Common myeloid progenitor, CD34-positive (primary cell): ENCODE measurements at regions not wholly inside any gene's neighbourhood (a gene's known extent, or its start where the extent isn't known, plus 50 kb on each side); places are given as distances from the start of the nearest gene placed in this dataset.

Experiments
- CTCF ChIA-PET: fragments of 350-600 bp; sonication (Branson Sonifier 250); formaldehyde crosslinking; loops from one replicate; lab custom pipeline; 2021; ENCODE audit warnings: antibody characterized with exemption; lab: Charles Lee
- POLR2A ChIA-PET: fragments of 350-600 bp; sonication (Branson Sonifier 250); formaldehyde crosslinking; loops from one replicate; lab custom pipeline; 2021; ENCODE audit warnings: antibody characterized with exemption; lab: Charles Lee
- DNase-seq, 3 donors: peaks; one replicate each; pipeline versions ENCODE4 v3.0.0 to v3.0.0-alpha.2; 2013
- H3K27ac ChIP-seq, 2 experiments: 1 replicate in 1 of 2; 2 replicates in 1 of 2; pipeline ENCODE4 v1.7.0; 2013; ENCODE audit warnings: inconsistent platforms in 2 of 2, low read length in 2 of 2, mild to moderate bottlenecking in 2 of 2, low read depth in 1 of 2, moderate library complexity in 1 of 2; ENCODE audit not compliant: severe bottlenecking in 2 of 2, insufficient read depth in 1 of 2, poor library complexity in 1 of 2
- H3K27me3 ChIP-seq, 5 experiments: replicated peaks in 2 of 5; 1 replicate in 3 of 5; 2 replicates in 2 of 5; pipeline versions ENCODE4 v1.6.1 to v1.7.0; 2013; ENCODE audit warnings: low read length in 4 of 5, mild to moderate bottlenecking in 2 of 5, moderate library complexity in 2 of 5, inconsistent platforms in 1 of 5; ENCODE audit not compliant: insufficient read depth in 5 of 5, control insufficient read depth in 4 of 5
- H3K36me3 ChIP-seq, 4 experiments: 1 replicate in 2 of 4; 2 replicates in 2 of 4; pipeline versions ENCODE4 v1.6.1 to v1.7.0; 2013; ENCODE audit warnings: low read length in 3 of 4, control low read depth in 1 of 4, mild to moderate bottlenecking in 1 of 4; ENCODE audit not compliant: control insufficient read depth in 4 of 4, insufficient read depth in 4 of 4
- H3K4me1 ChIP-seq, 4 experiments: 1 replicate in 3 of 4; 2 replicates in 1 of 4; pipeline versions ENCODE4 v1.6.1 to v1.7.1; 2013; ENCODE audit warnings: low read length in 3 of 4, mild to moderate bottlenecking in 3 of 4, control low read depth in 1 of 4, inconsistent platforms in 1 of 4, moderate library complexity in 1 of 4; ENCODE audit not compliant: control insufficient read depth in 4 of 4, insufficient read depth in 4 of 4; ENCODE audit errors: control extremely low read depth in 1 of 4
- H3K4me3 ChIP-seq, 7 experiments: 1 replicate in 4 of 7; 2 replicates in 3 of 7; pipeline versions ENCODE4 v1.5.1 to v1.7.0; 2013; ENCODE audit warnings: mild to moderate bottlenecking in 7 of 7, low read length in 6 of 7, moderate library complexity in 6 of 7, inconsistent platforms in 2 of 7, low read depth in 2 of 7, control low read depth in 1 of 7; ENCODE audit not compliant: insufficient read depth in 4 of 7, control insufficient read depth in 1 of 7; ENCODE audit errors: extremely low read depth in 1 of 7
- H3K9me3 ChIP-seq, 5 experiments: 1 replicate in 4 of 5; 2 replicates in 1 of 5; pipeline versions ENCODE4 v1.6.1 to v1.7.1; 2013; ENCODE audit warnings: low read length in 4 of 5, mild to moderate bottlenecking in 2 of 5, inconsistent platforms in 1 of 5, low read depth in 1 of 5, moderate library complexity in 1 of 5; ENCODE audit not compliant: control insufficient read depth in 4 of 5, insufficient read depth in 2 of 5; ENCODE audit errors: control extremely low read depth in 1 of 5
- WGBS: methylation state at CpG from one replicate; pipeline ENCODE4 v1.1.5; 2013; ENCODE audit not compliant: insufficient coverage; 5-methylcytosine and 5-hydroxymethylcytosine counted together

- peaks cover 2 to 13% (median 5%) of the 10 kb centered on the region in 5 experiments for H3K9me3 ChIP-seq
- H3K4me3 ChIP-seq, result no peak overlapping the region
- H3K27ac ChIP-seq, result no peak overlapping the region
- H3K4me1 ChIP-seq, result peaks cover 0 to 3% (median under 1%) of the 10 kb centered on the region in 4 experiments
- ChIA-PET POLR2A (no interaction called here), CTCF (no interaction called here)
- no peak for DNase-seq
- WGBS, result 100% methylated on average over 3 of the region's 4 CpGs
- H3K36me3 ChIP-seq, result no peaks in the 10 kb centered on the region
- no peaks in the 10 kb centered on the region for H3K27me3 ChIP-seq
Observed at GRCh38 chr5:33188089-33188488, 252.7 kb upstream of the TARS1 start.

DNA sequence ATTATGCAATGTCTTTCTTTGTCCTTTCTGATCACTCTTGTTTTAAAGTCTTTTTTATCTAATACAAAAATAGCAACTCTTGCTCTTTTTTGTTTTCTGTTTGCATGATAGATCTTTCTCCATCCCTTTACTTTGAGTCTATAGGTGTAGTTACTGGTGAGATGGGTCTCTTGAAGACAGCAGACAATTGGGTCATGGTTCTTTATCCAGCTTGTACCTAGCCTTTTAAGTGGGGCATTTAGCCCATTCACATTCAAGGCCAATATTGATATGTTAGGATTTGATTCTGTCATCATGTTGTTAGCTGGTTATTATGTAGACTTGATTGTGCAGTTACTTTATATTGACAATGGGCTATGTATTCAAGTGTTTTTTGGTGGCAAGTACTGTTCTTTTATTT lies 245.9 kb upstream of the TARS1 start:
- DNase-seq, result peak in 1 of 3 donors; percentile 30
- POLR2A ChIA-PET, result no interaction called here

GRCh38 chr5:33195431-33196165 lies 245.2 kb upstream of the TARS1 start:
- H3K27me3 ChIP-seq, result no peaks in the 10 kb centered on the region
- no peaks in the 10 kb centered on the region for H3K36me3 ChIP-seq
- no peak overlapping the region for H3K27ac ChIP-seq
- peaks cover 0 to 22% (median 2%) of the 10 kb centered on the region in 5 experiments for H3K9me3 ChIP-seq
- POLR2A ChIA-PET, result no interaction called here
- no peak for DNase-seq
- H3K4me1 ChIP-seq, result no peaks in the 10 kb centered on the region
- no peak overlapping the region for H3K4me3 ChIP-seq
- CTCF ChIA-PET, result no interaction called here
- WGBS, result no CpG with 5 or more reads among the region's 3 CpGs

More for the DNA sequence above, 245.9 kb upstream of the TARS1 start:
- Histone ChIP-seq H3K27me3 (no peaks in the 10 kb centered on the region), H3K27ac (no peak overlapping the region), H3K4me3 (no peak overlapping the region), H3K9me3 (peaks cover 0 to 22% (median 2%) of the 10 kb centered on the region in 5 experiments), H3K4me1 (no peaks in the 10 kb centered on the region), H3K36me3 (no peaks in the 10 kb centered on the region)
- CTCF ChIA-PET, result no interaction called here

DNA sequence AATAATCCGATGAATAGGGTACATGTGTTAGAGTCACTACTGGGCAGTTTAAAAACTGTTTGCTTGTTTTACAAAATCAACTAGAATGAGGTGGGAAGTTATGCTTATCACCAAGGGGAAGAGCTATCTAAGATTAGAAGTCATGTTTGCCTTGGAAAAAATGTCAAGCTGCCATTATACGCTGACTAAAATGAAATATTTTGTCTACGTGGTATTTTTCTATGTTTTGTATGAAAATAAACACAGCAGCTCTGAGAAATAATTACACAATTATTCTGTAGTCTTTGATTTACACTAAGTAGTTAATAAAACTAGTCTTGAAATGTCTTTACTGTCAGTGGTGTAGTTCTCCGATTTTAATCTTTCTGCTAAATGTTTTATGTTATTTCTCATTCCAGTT lies 241.9 kb upstream of the TARS1 start:
- H3K4me3 ChIP-seq, result no peak overlapping the region
- H3K27ac ChIP-seq, result no peak overlapping the region
- H3K9me3 ChIP-seq, result peaks cover 0 to 15% (median 2%) of the 10 kb centered on the region in 5 experiments
- DNase-seq, result no peak
- ChIA-PET POLR2A (no interaction called here), CTCF (interaction anchor here (0.9 to 1.6 kb wide), 2 partner anchors 8 to 488 kb away, joined by 3 read pairs; partner anchors contain the start of gene NPR3)
- H3K36me3 ChIP-seq, result no peaks in the 10 kb centered on the region
- WGBS, result 83% methylated on average over 1 of the region's 4 CpGs
- H3K27me3 ChIP-seq, result no peaks in the 10 kb centered on the region
- H3K4me1 ChIP-seq, result no peaks in the 10 kb centered on the region

DNA sequence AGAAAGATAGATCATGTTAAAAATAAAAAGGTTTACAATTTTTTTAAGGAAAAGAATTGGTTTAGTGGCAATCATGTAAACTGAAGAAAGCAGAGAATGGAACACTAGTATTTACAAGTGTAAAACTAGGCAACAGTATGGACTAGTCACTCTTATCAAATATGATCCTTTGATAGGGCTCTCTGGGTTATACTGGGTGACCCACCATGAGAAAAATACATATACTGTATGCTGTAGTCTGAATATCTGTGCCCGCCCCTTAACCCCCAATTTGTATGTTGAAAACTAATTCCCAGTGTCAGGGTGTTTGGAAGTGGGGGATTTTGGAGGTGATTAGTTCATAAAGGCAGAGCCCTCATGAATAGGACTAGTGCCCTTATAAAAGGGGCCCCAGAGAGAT lies 236.8 kb upstream of the TARS1 start:
- Histone ChIP-seq H3K27me3 (no peaks in the 10 kb centered on the region), H3K4me1 (peaks cover 0 to 8% (median 1%) of the 10 kb centered on the region in 4 experiments), H3K4me3 (no peak overlapping the region), H3K36me3 (no peaks in the 10 kb centered on the region), H3K27ac (no peak overlapping the region), H3K9me3 (peaks cover 0 to 5% (median 0%) of the 10 kb centered on the region in 5 experiments)
- DNase-seq, result no peak
- CTCF ChIA-PET, result no interaction called here
- POLR2A ChIA-PET, result no interaction called here
- WGBS, result no CpG with 5 or more reads among the region's 1 CpG

DNA sequence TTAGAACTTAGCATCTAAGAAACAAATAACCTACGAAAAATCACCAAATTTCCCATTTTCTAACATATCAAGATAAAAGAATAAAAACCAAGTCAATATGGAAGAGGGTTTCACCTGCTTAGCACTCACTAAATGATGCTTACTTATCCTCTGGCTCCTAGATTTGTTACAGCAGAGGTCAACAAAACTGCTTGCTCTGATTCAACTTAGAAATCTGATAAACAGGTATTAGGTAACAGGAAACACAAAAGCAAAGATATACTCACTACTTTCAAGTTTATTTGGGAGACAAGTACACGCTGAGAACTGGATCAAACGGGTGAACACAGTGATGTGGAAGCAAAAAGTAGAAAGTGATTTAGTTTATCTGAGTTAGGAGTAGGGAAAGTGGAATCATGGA lies 235.7 kb upstream of the TARS1 start:
- H3K9me3 ChIP-seq, result peaks cover 0 to 10% (median 0%) of the 10 kb centered on the region in 5 experiments
- H3K4me3 ChIP-seq, result no peak overlapping the region
- no peaks in the 10 kb centered on the region for H3K36me3 ChIP-seq
- ChIA-PET POLR2A (no interaction called here), CTCF (no interaction called here)
- no peaks in the 10 kb centered on the region for H3K27me3 ChIP-seq
- no peak for DNase-seq
- H3K27ac ChIP-seq, result no peak overlapping the region
- WGBS, result 96% methylated on average over 3 of the region's 3 CpGs
- peaks cover 0 to 8% (median 1%) of the 10 kb centered on the region in 4 experiments for H3K4me1 ChIP-seq

DNA sequence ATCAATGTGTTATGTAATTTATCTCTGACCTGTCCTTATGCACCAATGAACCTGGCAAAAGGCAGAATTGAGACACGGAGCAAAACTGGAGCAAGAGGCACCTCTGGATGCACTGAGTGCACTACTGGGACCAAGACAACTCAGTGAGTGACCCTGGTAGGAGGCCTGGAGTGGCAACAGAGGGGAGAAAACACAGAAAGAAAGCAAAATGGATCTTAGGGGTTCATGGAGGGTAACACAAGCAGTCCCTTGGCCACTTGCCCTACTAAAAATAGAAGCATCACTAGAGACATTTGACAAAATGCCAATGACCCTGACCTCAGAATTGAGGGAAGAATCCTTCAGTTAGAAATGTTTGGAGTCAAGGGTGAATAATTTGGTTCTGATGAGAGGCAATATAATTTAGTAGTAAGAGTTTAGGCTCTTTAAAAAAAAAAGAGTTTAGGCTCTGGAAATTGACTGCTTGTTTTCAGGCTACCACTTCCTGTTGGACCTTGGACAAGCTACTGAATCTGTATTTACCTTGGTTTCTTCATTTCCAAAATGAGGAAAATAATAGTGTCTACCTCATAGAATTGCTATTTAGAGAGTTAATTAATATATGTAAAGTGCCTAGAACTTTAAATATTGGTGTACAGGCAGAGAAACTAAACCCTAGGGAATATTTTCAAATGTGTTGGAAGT lies 234.9 kb upstream of the TARS1 start:
- CTCF ChIA-PET, result interaction anchor here (0.9 kb wide), 1 partner anchor 37 kb away, joined by 3 read pairs; no protein-coding TSS in a partner anchor
- peaks cover 3 to 8% (median 5%) of the 10 kb centered on the region in 4 experiments for H3K4me1 ChIP-seq
- H3K36me3 ChIP-seq, result no peaks in the 10 kb centered on the region
- peaks cover 0 to 10% (median 0%) of the 10 kb centered on the region in 5 experiments for H3K9me3 ChIP-seq
- 100% methylated on average over 1 of the region's 1 CpG for WGBS
- H3K27ac ChIP-seq, result no peak overlapping the region
- H3K4me3 ChIP-seq, result no peak overlapping the region
- H3K27me3 ChIP-seq, result no peaks in the 10 kb centered on the region
- POLR2A ChIA-PET, result no interaction called here
- no peak for DNase-seq
